ENCODE measurements at regions not wholly inside any gene's neighbourhood (a gene's known extent, or its start where the extent isn't known, plus 50 kb on each side); places are given as distances from the start of the nearest gene placed in this dataset.
A peak's percentile ranks its signal among the peaks of the same experiment; 100 is the strongest.

DNA sequence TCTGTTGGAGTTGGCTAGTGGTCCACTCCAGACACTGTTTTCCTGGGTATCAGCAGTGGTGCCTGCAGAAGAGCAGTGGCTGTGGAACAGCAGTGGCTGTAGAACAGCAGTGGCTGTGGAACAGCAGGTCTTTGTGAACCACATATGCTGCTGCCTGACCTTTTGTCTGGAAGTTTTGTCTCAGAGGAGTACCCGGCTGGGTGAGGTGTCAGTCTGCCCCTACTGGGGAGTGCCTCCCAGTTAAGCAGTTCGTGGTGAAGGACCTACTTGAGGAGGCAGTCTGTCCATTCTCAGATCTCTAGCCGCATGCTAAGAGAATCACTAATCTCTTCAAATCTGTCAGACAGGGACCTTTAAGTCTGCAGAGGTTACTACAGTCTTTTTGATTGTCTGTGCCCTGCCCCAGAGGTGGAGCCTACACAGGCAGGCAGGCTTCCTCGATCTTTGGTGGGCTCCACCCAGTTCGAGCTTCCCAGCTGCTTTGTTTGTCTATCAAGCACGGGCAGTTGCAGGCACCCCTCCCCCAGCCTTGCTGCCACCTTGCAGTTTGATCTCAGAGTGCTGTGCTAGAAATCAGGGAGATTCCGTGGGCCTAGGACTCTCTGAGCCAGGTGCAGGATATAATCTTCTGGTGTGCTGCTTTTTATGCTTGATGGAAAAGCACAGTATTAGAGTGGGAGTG is 89.1 kb upstream of the TRIM48 start:
- DNase-seq (ENCODE audit: low spot score in 2 of 2), result peak in 1 of 2 donors; percentile 53
- 58 to 59% methylated on average over 7 of the region's 7 CpGs for WGBS, 2 donors
- no peak for TF ChIP-seq POLR2A (IDR thresholded peaks at IDR 0.05)
- TF ChIP-seq, protein P1, sequence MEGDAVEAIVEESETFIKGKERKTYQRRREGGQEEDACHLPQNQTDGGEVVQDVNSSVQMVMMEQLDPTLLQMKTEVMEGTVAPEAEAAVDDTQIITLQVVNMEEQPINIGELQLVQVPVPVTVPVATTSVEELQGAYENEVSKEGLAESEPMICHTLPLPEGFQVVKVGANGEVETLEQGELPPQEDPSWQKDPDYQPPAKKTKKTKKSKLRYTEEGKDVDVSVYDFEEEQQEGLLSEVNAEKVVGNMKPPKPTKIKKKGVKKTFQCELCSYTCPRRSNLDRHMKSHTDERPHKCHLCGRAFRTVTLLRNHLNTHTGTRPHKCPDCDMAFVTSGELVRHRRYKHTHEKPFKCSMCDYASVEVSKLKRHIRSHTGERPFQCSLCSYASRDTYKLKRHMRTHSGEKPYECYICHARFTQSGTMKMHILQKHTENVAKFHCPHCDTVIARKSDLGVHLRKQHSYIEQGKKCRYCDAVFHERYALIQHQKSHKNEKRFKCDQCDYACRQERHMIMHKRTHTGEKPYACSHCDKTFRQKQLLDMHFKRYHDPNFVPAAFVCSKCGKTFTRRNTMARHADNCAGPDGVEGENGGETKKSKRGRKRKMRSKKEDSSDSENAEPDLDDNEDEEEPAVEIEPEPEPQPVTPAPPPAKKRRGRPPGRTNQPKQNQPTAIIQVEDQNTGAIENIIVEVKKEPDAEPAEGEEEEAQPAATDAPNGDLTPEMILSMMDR (IDR thresholded peaks at IDR 0.05), result no peak
- no peak overlapping the region for H3K4me3 ChIP-seq (ENCODE audit: low read depth, poor library complexity, severe bottlenecking)
- intact Hi-C loops (cut with DNase I; ENCODE audit: low total_unique reads), result no loop called here

All from lower leg skin (tissue), 4 donors.